ELF-1 (cell line): ENCODE measurements at regions not wholly inside any gene's neighbourhood (a gene's known extent, or its start where the extent isn't known, plus 50 kb on each side); places are given as distances from the start of the nearest gene placed in this dataset.
"Not testable (repeated sequence)": the region's sequence is repeated elsewhere in the genome, so short reads cannot be mapped to it uniquely, and the experiment has no call there.

Source experiments
- DNase-seq: peaks from one replicate; pipeline ENCODE4 v3.0.0-alpha.2; 2016; ENCODE audit warnings: low read depth, low spot score

GRCh38 chr1:191343816-191344215, 814.4 kb upstream of the RGS18 start:
- no peak for DNase-seq

DNA sequence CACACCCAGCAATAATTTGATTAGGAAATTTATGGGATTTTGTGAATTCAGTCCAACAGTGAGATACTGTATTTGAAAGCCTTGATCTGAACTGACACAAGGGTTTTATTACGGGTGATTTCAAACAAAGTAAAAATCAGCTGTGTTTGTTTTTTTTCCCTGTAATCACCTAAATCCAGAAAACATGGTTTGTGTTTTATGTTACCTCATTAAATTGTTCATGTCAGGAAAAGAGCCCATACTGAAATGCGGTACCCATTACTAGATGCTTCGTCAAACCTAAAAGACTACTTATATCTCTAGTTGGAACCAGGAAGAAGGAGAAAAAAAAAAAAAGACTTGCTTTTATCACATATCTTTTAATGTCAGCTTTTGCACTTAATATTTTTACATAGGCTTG, 811.9 kb upstream of the RGS18 start:
- no peak for DNase-seq

DNA sequence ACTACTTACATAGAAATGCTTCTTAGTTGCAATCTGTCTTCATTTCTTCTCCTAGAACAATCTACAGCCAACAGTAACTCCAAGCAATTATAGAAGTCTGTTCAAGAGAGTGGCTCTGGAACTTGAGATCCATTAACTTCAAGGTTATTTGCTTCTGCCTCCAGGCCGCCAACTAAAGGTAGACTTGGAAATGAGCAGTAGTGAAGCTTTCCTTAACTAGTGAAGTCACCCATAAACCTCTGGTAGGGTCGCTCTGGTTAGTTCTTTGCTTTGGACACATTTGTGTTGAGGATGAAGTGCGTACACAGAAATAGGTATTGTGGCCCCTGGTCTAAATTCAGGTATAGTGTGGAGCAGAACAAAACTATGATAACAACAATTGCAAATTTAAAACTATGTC, 809.9 kb upstream of the RGS18 start:
- no peak for DNase-seq

DNA sequence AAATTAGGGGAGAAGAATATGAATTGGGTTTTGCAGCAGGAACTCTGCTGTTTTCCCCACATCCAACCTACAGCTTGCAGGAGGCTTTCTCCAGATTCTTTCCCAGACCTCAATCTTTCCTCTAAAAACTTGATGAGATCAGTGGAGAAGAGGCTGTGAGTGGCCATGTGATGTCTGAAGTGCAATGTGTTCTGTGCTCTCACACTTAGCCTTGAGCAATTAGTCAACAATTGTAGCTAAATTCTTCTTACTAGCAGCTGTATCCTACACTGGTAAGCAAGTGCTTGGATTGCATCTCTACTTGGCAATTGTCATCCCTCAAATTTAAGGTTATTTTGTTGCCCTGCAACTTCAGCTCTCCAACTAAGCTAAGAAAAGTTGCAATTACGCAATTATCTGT, 807.3 kb upstream of the RGS18 start:
- no peak for DNase-seq

GRCh38 chr1:191358724-191359123, 799.5 kb upstream of the RGS18 start:
- DNase-seq, result no peak

GRCh38 chr1:191366686-191367085, 791.6 kb upstream of the RGS18 start:
- DNase-seq, result no peak

GRCh38 chr1:191368891-191369654, 789.2 kb upstream of the RGS18 start:
- no peak for DNase-seq

DNA sequence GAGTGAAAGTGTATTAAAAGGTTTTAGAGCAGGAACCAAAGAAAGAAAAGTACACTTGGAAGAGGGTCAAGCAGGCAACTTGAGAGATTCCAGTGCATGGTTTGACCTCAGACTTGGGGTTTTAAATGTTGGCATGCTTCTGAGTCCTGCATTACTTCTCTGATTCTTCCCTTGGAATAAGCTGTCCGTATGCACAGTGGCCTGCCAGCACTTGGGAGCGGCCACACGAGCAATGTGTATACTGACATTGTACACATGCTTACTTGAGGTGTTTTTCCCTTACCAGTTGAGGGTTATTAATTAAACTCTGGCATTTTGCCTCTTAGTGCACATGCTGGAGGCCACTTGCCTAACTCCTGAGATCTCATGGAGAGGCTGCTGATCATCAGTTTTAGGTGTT, 786.6 kb upstream of the RGS18 start:
- no peak for DNase-seq

DNA sequence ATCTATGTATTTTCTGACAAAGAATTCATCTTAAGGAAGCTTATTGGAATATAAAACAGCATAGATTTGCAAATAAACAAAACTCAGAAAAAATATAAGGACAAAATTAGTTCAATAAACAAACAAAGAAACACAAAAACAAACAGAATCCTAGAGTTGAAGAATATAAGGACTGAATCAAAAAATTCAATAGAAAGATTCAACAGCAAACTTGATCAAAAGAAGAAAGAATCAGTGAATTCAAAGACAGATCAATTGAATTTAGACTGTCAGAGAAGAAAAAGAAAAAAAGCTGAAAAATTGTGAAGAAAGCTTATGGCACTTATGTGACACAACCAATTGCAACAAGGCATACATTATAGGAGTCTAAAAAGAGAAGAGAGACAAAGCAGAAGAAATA, 770.0 kb upstream of the RGS18 start:
- DNase-seq, result no peak

GRCh38 chr1:191396622-191397021, 761.6 kb upstream of the RGS18 start:
- no peak for DNase-seq

DNA sequence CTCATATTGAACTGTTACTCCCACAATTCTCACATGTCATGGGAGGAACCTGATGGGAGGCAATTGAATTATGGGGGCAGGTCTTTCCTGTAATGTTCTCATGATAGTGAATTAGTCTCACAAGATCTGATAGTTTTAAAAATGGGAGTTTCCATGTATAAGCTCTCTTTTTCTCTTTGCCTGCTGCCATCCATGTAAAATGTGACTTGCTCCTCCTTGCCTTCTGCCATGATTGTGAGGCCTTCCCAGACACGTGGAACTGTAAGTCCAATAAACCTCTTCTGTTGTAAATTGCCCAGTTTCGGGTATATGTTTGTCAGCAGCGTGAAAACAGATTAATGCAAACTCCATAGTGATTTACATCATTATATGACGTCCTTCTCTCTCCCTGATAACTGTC, 759.7 kb upstream of the RGS18 start:
- DNase-seq, result no peak

DNA sequence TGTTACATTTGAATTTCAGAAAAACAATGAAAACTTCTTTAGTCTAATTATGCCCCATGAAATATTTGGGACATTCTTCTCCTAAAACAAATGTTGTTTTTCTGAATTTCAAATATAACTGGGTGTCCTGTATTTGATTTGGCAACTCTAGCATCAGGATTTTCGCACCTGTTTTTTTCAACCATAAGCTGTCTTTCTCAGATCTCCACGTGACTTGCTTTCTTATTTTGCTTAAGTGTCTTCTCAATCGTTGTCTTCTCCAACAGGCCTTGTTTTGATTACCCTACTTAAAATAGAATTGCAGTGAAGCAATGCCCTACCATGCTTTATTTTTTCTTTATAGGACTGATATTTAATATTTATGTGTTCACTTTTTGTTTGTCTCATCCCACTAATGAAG, 752.8 kb upstream of the RGS18 start:
- DNase-seq, result no peak

GRCh38 chr1:191414981-191415640, 743.2 kb upstream of the RGS18 start:
- DNase-seq, result no peak

DNA sequence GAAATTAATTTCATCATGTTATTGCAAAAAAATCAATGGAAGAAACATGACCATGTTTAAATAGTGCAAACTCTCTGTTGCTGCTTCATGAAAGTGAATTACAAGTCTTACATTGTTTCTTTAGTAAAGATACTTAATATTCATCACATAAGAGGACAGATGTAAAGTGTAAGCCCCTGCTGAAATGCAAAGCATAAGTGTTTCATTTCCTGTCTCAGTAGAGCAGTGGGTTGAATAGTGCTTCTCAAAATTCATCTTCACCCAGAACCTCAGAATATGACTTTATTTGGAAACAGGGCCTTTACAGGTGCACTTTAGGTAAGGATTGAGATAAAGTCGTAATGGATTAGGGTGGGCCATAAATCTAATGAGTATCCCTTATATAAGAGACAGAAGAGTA, 738.4 kb upstream of the RGS18 start:
- no peak for DNase-seq

DNA sequence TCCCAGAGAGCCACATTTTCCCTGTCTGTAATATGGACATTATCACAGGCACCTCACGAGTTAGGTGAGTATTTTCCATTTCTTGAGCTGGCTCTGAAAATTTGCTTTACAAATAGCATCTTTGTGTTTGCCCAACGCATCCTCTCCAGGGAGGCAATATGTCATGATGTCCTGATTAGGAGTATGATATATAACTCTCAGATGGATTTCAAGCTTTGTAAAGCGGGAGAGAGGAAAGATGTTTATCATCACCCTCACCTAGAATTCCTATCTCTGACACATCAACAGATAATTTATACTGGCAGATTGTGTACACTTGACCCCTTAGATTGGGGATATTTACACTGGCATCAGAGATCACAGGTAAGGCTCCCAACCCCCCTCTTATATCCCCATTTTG, 730.7 kb upstream of the RGS18 start:
- no peak for DNase-seq

- peak; percentile 66 for DNase-seq
These were observed 725.4 kb upstream of the RGS18 start for GRCh38 chr1:191432817-191433216.

DNA sequence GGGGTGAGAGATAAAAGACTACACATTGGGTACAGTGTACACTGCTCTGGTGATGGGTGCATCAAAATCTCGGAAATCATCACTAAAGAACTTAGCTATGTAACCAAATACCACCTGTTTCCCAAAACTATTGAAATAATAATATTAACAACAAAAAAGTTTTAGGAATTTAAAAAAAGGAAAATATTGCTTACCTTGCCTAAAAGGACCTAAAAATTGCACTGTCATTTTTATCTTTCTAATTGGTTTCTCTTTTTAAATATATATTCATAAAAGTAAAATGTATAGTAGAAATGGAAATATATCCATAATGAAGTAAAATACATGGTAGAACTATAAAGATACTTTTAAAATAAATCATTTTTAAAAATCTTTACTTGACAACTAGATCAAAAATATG, 719.3 kb upstream of the RGS18 start:
- DNase-seq, result no peak

- DNase-seq, result not testable (repeated sequence)
These were observed 710.0 kb upstream of the RGS18 start for GRCh38 chr1:191448279-191448678.

- no peak for DNase-seq
These were observed 705.7 kb upstream of the RGS18 start for GRCh38 chr1:191452586-191452985.

GRCh38 chr1:191453487-191453886, 704.8 kb upstream of the RGS18 start:
- no peak for DNase-seq

DNA sequence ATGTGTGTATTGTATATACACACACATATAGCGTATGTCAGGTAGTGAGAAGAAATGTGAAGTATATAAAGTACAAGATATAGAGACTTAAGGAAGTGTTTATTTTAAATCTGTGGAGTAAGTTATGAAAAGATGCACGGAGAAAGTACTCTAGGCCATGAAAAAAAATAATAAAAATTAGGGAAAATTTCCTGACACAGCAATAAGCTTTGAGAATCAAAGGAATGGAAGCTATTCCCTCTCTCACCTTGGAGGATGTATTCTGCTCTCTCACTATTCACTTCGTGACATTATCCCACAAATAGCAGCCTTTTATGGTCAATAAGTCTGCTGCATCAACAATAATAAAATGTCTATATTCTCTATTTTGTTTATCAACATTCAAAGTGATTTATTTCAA, 700.4 kb upstream of the RGS18 start:
- no peak for DNase-seq

GRCh38 chr1:191460234-191460633, 698.0 kb upstream of the RGS18 start:
- no peak for DNase-seq

- DNase-seq, result no peak
These were observed 674.3 kb upstream of the RGS18 start for GRCh38 chr1:191483988-191484387.

GRCh38 chr1:191490303-191490702, 668.0 kb upstream of the RGS18 start:
- no peak for DNase-seq
